H9 (cell line): ENCODE measurements at regions not wholly inside any gene's neighbourhood (a gene's known extent, or its start where the extent isn't known, plus 50 kb on each side); places are given as distances from the start of the nearest gene placed in this dataset.
A peak's percentile ranks its signal among the peaks of the same experiment; 100 is the strongest.
"Not testable (repeated sequence)": the region's sequence is repeated elsewhere in the genome, so short reads cannot be mapped to it uniquely, and the experiment has no call there.

Source experiments
- DNase-seq: peaks from one replicate; pipeline ENCODE4 v3.0.0-alpha.2; 2017
- H2AFZ ChIP-seq: one replicate; pipeline ENCODE4 v1.6.1; 2013; ENCODE audit warnings: mild to moderate bottlenecking, low read length, control low read depth, moderate library complexity
- H2AK5ac ChIP-seq: 2 replicates; pipeline ENCODE4 v1.6.1; 2013; ENCODE audit warnings: low read length, control low read depth, mixed read lengths; ENCODE audit not compliant: insufficient read length
- H2BK120ac ChIP-seq: one replicate; pipeline ENCODE4 v1.6.1; 2013; ENCODE audit warnings: low read depth, mild to moderate bottlenecking, low read length, control low read depth, inconsistent platforms; ENCODE audit not compliant: poor library complexity, severe bottlenecking
- H2BK12ac ChIP-seq: 2 replicates; pipeline ENCODE4 v1.6.1; 2013; ENCODE audit warnings: low read length, control low read depth, mixed read lengths, low read depth; ENCODE audit not compliant: insufficient read length
- H2BK15ac ChIP-seq: 2 replicates; pipeline ENCODE4 v1.6.1; 2013; ENCODE audit warnings: low read depth, low read length, control low read depth
- H2BK20ac ChIP-seq: one replicate; pipeline ENCODE4 v1.6.1; 2013; ENCODE audit warnings: low read depth, mild to moderate bottlenecking, low read length, control low read depth, inconsistent platforms; ENCODE audit not compliant: poor library complexity, severe bottlenecking
- H2BK5ac ChIP-seq: 2 replicates; pipeline ENCODE4 v1.6.1; 2013; ENCODE audit warnings: low read length, control low read depth, mixed read lengths; ENCODE audit not compliant: insufficient read length
- H3K14ac ChIP-seq: 2 replicates; pipeline ENCODE4 v1.6.1; 2013; ENCODE audit warnings: low read length, control low read depth; ENCODE audit not compliant: insufficient read depth
- H3K18ac ChIP-seq: 2 replicates; pipeline ENCODE4 v1.6.1; 2013; ENCODE audit warnings: low read depth, mild to moderate bottlenecking, mixed read lengths, low read length, control low read depth; ENCODE audit not compliant: insufficient read length
- H3K23ac ChIP-seq: 2 replicates; pipeline ENCODE4 v1.6.1; 2013; ENCODE audit warnings: low read length, control low read depth, mixed read lengths, low read depth; ENCODE audit not compliant: insufficient read length
- H3K23me2 ChIP-seq: 2 replicates; pipeline ENCODE4 v1.6.1; 2013; ENCODE audit warnings: low read depth, mild to moderate bottlenecking, mixed read lengths, low read length, control low read depth; ENCODE audit not compliant: insufficient read length, poor library complexity, severe bottlenecking
- H3K27ac ChIP-seq: 2 replicates; pipeline ENCODE4 v1.5.1; 2013; ENCODE audit warnings: low read length, control low read depth, mixed read lengths, low read depth; ENCODE audit not compliant: insufficient read length
- H3K27me3 ChIP-seq: 2 replicates; pipeline ENCODE4 v1.6.1; 2013; ENCODE audit warnings: low read length, control low read depth, inconsistent platforms; ENCODE audit not compliant: insufficient read depth
- H3K4ac ChIP-seq: 2 replicates; pipeline ENCODE4 v1.6.1; 2013; ENCODE audit warnings: low read depth, mild to moderate bottlenecking, control low read depth, inconsistent platforms, low read length, moderate library complexity
- H3K4me1 ChIP-seq: 2 replicates; pipeline ENCODE4 v1.6.1; 2013; ENCODE audit warnings: low read length, control low read depth, inconsistent platforms; ENCODE audit not compliant: insufficient read depth
- H3K4me2 ChIP-seq: 2 replicates; pipeline ENCODE4 v1.6.1; 2013; ENCODE audit warnings: low read length, control low read depth, mixed read lengths; ENCODE audit not compliant: insufficient read length, insufficient read depth
- H3K56ac ChIP-seq: 2 replicates; pipeline ENCODE4 v1.6.1; 2013; ENCODE audit warnings: low read depth, mild to moderate bottlenecking, mixed read lengths, low read length, control low read depth; ENCODE audit not compliant: insufficient read length
- H3K79me1 ChIP-seq: 2 replicates; pipeline ENCODE4 v1.6.1; 2013; ENCODE audit warnings: low read depth, mild to moderate bottlenecking, moderate library complexity, low read length, control low read depth, inconsistent platforms; ENCODE audit not compliant: insufficient read depth, poor library complexity, severe bottlenecking
- H3K79me2 ChIP-seq: 2 replicates; pipeline ENCODE4 v1.6.1; 2013; ENCODE audit warnings: low read length, control low read depth, inconsistent platforms; ENCODE audit not compliant: insufficient read depth
- H3K9ac ChIP-seq: 2 replicates; pipeline ENCODE4 v1.6.1; 2013; ENCODE audit warnings: low read length, control low read depth, mixed read lengths; ENCODE audit not compliant: insufficient read length; ENCODE audit errors: extremely low read depth
- H3K9me3 ChIP-seq: one replicate; pipeline ENCODE4 v1.6.1; 2013; ENCODE audit warnings: low read depth, low read length, inconsistent platforms; ENCODE audit not compliant: control insufficient read depth
- H3T11ph ChIP-seq: one replicate; pipeline ENCODE4 v1.6.1; 2013; ENCODE audit warnings: mild to moderate bottlenecking, low read length, control low read depth, inconsistent platforms
- H4K20me1 ChIP-seq: one replicate; pipeline ENCODE4 v1.6.1; 2013; ENCODE audit not compliant: control insufficient read depth, insufficient read length, insufficient read depth
- H4K5ac ChIP-seq: 2 replicates; pipeline ENCODE4 v1.6.1; 2013; ENCODE audit warnings: low read depth, mild to moderate bottlenecking, mixed read lengths, low read length, control low read depth; ENCODE audit not compliant: insufficient read length
- H4K8ac ChIP-seq: replicated peaks from 2 replicates; pipeline ENCODE4 v1.6.1; 2013; ENCODE audit warnings: low read length, control low read depth, mixed read lengths, low read depth; ENCODE audit not compliant: insufficient read length
- H4K91ac ChIP-seq: 2 replicates; pipeline ENCODE4 v1.6.1; 2013; ENCODE audit warnings: low read depth, mild to moderate bottlenecking, moderate library complexity, mixed read lengths, low read length, control low read depth; ENCODE audit not compliant: insufficient read length
- H3K27ac Mint-ChIP-seq, 3 experiments: 2 replicates in 2 of 3; 3 replicates in 1 of 3; pipeline ENCODE4 v1.8.0; 2020 to 2021; ENCODE audit warnings: mixed read lengths in 3 of 3, mild to moderate bottlenecking in 1 of 3, moderate library complexity in 1 of 3
- H3K27me3 Mint-ChIP-seq: 2 replicates; pipeline ENCODE4 v1.8.0; 2021; ENCODE audit warnings: low read depth, mild to moderate bottlenecking, moderate library complexity, mixed read lengths
- H3K36me3 Mint-ChIP-seq, 3 experiments: 2 replicates in 2 of 3; 3 replicates in 1 of 3; pipeline ENCODE4 v1.8.0; 2020 to 2021; ENCODE audit warnings: low read depth in 3 of 3, mixed read lengths in 3 of 3; ENCODE audit not compliant: insufficient read depth in 1 of 3
- H3K4me1 Mint-ChIP-seq, 2 experiments: 2 replicates each; pipeline ENCODE4 v1.8.0; 2020; ENCODE audit warnings: mixed read lengths in 2 of 2
- H3K4me3 Mint-ChIP-seq, 2 experiments: 2 replicates in 1 of 2; 3 replicates in 1 of 2; pipeline ENCODE4 v1.8.0; 2020 to 2021; ENCODE audit warnings: mild to moderate bottlenecking in 2 of 2, mixed read lengths in 2 of 2, moderate library complexity in 1 of 2
- H3K9me3 Mint-ChIP-seq, 2 experiments: 2 replicates in 1 of 2; 3 replicates in 1 of 2; pipeline ENCODE4 v1.8.0; 2020; ENCODE audit warnings: mild to moderate bottlenecking in 2 of 2, mixed read lengths in 2 of 2, moderate library complexity in 1 of 2
- WGBS: extraction: QIAGEN DNeasy Blood & Tissue Kit; methylation state at CpG from one replicate; pipeline ENCODE4 v1.1.7; 2013; ENCODE audit warnings: missing lambda C conversion rate, low lambda C conversion rate, mixed read lengths; ENCODE audit not compliant: insufficient read length; ENCODE audit errors: extremely low coverage; 5-methylcytosine and 5-hydroxymethylcytosine counted together

GRCh38 chr6:168380166-168380955 is 60.6 kb upstream of the SMOC2 start:
- Mint-ChIP-seq H3K4me3 (peak overlapping the region in 1 of 2 experiments; percentile 35; a peak in 1 of 5 replicates), H3K36me3 (peaks cover 7 to 33% (median 7%) of the 10 kb centered on the region in 3 experiments), H3K9me3 (peaks cover 48 to 49% of the 10 kb centered on the region in 2 experiments)
- H3K56ac ChIP-seq, H3K27me3 Mint-ChIP-seq, H4K91ac ChIP-seq, H3K23me2 ChIP-seq, H3K4ac ChIP-seq, H3K79me1 ChIP-seq, H3K27ac Mint-ChIP-seq, H2AK5ac ChIP-seq, H3K9me3 ChIP-seq, H3K27ac ChIP-seq, H2BK12ac ChIP-seq, H3K23ac ChIP-seq, H4K20me1 ChIP-seq, H3K9ac ChIP-seq, H4K8ac ChIP-seq, H2BK15ac ChIP-seq, H2BK20ac ChIP-seq, H3K79me2 ChIP-seq, H3T11ph ChIP-seq, H4K5ac ChIP-seq, H3K4me1 Mint-ChIP-seq, H2AFZ ChIP-seq, H3K27me3 ChIP-seq, H3K14ac ChIP-seq, H2BK5ac ChIP-seq, DNase-seq, H3K4me1 ChIP-seq, H3K18ac ChIP-seq, H3K4me2 ChIP-seq, H2BK120ac ChIP-seq: not testable (repeated sequence)
- WGBS = no CpG with 5 or more reads among the region's 38 CpGs
